HG02642 (cell line): ENCODE measurements at regions not wholly inside any gene's neighbourhood (a gene's known extent, or its start where the extent isn't known, plus 50 kb on each side); places are given as distances from the start of the nearest gene placed in this dataset.
"Not testable (repeated sequence)": the region's sequence is repeated elsewhere in the genome, so short reads cannot be mapped to it uniquely, and the experiment has no call there.

Experiments used
- ATAC-seq: cut with Tn5 transposase; IDR thresholded peaks from one replicate; pipeline ENCODE4 v1.9.1; 2021; ENCODE audit warnings: mild to moderate bottlenecking; ENCODE audit not compliant: unreplicated experiment, poor library complexity

GRCh38 chr2:176865336-176865735, 347.3 kb upstream of the HNRNPA3 start:
- ATAC-seq: no peak

- no peak for ATAC-seq
Observed at GRCh38 chr2:176872406-176872805, 340.2 kb upstream of the HNRNPA3 start.

GRCh38 chr2:176873403-176873802, 339.2 kb upstream of the HNRNPA3 start:
- no peak for ATAC-seq

- no peak for ATAC-seq
Observed at GRCh38 chr2:176876493-176877103, 336.0 kb upstream of the HNRNPA3 start.

GRCh38 chr2:176879426-176879995, 333.1 kb upstream of the HNRNPA3 start:
- no peak for ATAC-seq

GRCh38 chr2:176882045-176882444, 330.5 kb upstream of the HNRNPA3 start:
- ATAC-seq: not testable (repeated sequence)

GRCh38 chr2:176885001-176885643, 327.5 kb upstream of the HNRNPA3 start:
- ATAC-seq: no peak

GRCh38 chr2:176885661-176886060, 326.9 kb upstream of the HNRNPA3 start:
- no peak for ATAC-seq

- no peak for ATAC-seq
Observed at GRCh38 chr2:176891105-176891504, 321.5 kb upstream of the HNRNPA3 start.

- ATAC-seq: no peak
Observed at GRCh38 chr2:176891857-176892256, 320.7 kb upstream of the HNRNPA3 start.

GRCh38 chr2:176892676-176893226, 319.8 kb upstream of the HNRNPA3 start:
- ATAC-seq: no peak

- ATAC-seq: no peak
Observed at GRCh38 chr2:176895158-176895557, 317.4 kb upstream of the HNRNPA3 start.

- ATAC-seq: no peak
Observed at GRCh38 chr2:176902454-176902853, 310.1 kb upstream of the HNRNPA3 start.

GRCh38 chr2:176904053-176904452, 308.5 kb upstream of the HNRNPA3 start:
- ATAC-seq: not testable (repeated sequence)

- ATAC-seq: no peak
Observed at GRCh38 chr2:176907341-176907740, 305.3 kb upstream of the HNRNPA3 start.

- ATAC-seq: no peak
Observed at GRCh38 chr2:176910828-176911227, 301.8 kb upstream of the HNRNPA3 start.

- no peak for ATAC-seq
Observed at GRCh38 chr2:176913955-176914354, 298.6 kb upstream of the HNRNPA3 start.

GRCh38 chr2:176914371-176914770, 298.2 kb upstream of the HNRNPA3 start:
- no peak for ATAC-seq

GRCh38 chr2:176922545-176922944, 290.0 kb upstream of the HNRNPA3 start:
- ATAC-seq: not testable (repeated sequence)

GRCh38 chr2:176923205-176923604, 289.4 kb upstream of the HNRNPA3 start:
- no peak for ATAC-seq

- ATAC-seq: no peak
Observed at GRCh38 chr2:176924909-176925534, 287.6 kb upstream of the HNRNPA3 start.
